ENCODE measurements at regions not wholly inside any gene's neighbourhood (a gene's known extent, or its start where the extent isn't known, plus 50 kb on each side); places are given as distances from the start of the nearest gene placed in this dataset.
A peak's percentile ranks its signal among the peaks of the same experiment; 100 is the strongest.

- H3K4me3 ChIP-seq (ENCODE audit: control insufficient read depth, low read depth, low read length) = no peak overlapping the region
- TF ChIP-seq CTCF (IDR thresholded peaks at IDR 0.05; ENCODE audit: control insufficient read depth, insufficient read depth, low read depth, low read length, missing control alignments) = no peak
- no peak for DNase-seq (ENCODE audit: low read depth)
These were observed 706.1 kb upstream of the CDH18 start for GRCh38 chr5:20694121-20694520.

- no peak overlapping the region for H3K4me3 ChIP-seq (ENCODE audit: control insufficient read depth, low read depth, low read length)
- TF ChIP-seq CTCF (IDR thresholded peaks at IDR 0.05; ENCODE audit: control insufficient read depth, insufficient read depth, low read depth, low read length, missing control alignments) = no peak
- no peak for DNase-seq (ENCODE audit: low read depth)
These were observed 704.9 kb upstream of the CDH18 start for GRCh38 chr5:20692913-20693312.

DNA sequence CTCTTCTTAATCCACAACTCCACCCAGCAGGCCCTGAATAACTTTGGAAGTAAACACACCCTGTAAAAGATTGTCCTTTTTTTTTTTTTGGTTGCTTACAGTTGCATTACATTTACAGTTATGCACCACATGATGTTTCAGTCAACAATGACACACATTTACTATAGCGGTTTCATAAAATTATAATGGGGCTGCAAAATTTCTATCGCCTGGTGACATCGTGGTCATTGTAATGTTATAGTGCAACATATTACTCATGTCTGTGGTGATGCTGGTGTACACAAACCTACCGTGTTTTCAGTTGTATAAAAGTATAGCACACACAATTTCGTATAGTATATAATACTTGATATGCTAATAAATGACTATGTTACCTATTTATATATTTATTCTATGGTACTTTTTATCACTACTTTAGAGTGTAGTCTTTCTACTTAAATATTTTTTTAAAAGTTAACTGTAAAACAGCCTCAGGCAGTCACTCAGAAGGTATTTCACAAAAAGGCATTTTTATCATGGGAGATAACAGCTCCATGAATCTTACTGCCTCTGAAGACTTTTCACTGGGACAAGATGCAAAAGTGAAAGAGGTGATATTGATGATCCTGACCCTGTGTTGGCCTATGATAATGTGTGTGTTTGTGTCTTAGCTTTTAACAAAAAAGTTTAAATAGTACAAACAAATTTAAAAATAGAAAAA is 695.4 kb upstream of the CDH18 start:
- no peak for TF ChIP-seq CTCF (IDR thresholded peaks at IDR 0.05; ENCODE audit: control insufficient read depth, insufficient read depth, low read depth, low read length, missing control alignments)
- no peak for DNase-seq (ENCODE audit: low read depth)
- no peak overlapping the region for H3K4me3 ChIP-seq (ENCODE audit: control insufficient read depth, low read depth, low read length)

GRCh38 chr5:20680718-20681302 is 692.8 kb upstream of the CDH18 start:
- DNase-seq (ENCODE audit: low read depth) = no peak
- TF ChIP-seq CTCF (IDR thresholded peaks at IDR 0.05; ENCODE audit: control insufficient read depth, insufficient read depth, low read depth, low read length, missing control alignments) = no peak
- H3K4me3 ChIP-seq (ENCODE audit: control insufficient read depth, low read depth, low read length) = no peak overlapping the region

GRCh38 chr5:20678814-20679298 is 690.9 kb upstream of the CDH18 start:
- no peak for TF ChIP-seq CTCF (IDR thresholded peaks at IDR 0.05; ENCODE audit: control insufficient read depth, insufficient read depth, low read depth, low read length, missing control alignments)
- H3K4me3 ChIP-seq (ENCODE audit: control insufficient read depth, low read depth, low read length) = no peak overlapping the region
- DNase-seq (ENCODE audit: low read depth) = peak; percentile 1

DNA sequence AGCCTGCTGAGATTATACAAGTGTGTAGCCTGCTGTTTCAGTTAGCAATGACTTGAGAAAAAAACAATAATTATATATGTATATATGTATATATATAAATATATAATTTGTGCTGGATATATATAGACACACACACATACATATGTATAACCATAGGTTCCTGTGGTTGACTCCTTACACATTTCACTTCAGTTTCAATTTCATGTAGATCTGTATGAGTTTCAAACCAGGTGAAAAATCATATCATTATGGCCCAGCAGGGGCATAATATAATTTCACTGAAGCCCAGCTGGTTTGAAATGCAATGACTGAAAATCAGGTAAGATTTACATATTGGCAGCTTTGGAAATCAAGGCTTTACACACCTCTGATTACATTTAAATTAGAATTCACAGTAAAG is 690.4 kb upstream of the CDH18 start:
- TF ChIP-seq CTCF (IDR thresholded peaks at IDR 0.05; ENCODE audit: control insufficient read depth, insufficient read depth, low read depth, low read length, missing control alignments) = no peak
- DNase-seq (ENCODE audit: low read depth) = no peak
- H3K4me3 ChIP-seq (ENCODE audit: control insufficient read depth, low read depth, low read length) = no peak overlapping the region
